H1 (cell line): ENCODE measurements at regions not wholly inside any gene's neighbourhood (a gene's known extent, or its start where the extent isn't known, plus 50 kb on each side); places are given as distances from the start of the nearest gene placed in this dataset.

Experiments used
- CTCF ChIA-PET: fragments of 300-600 bp; sonication (Branson Sonifier 250); formaldehyde crosslinking; loops from one replicate; lab custom pipeline; 2021; ENCODE audit not compliant: partially characterized antibody; lab: Charles Lee
- POLR2A ChIA-PET: fragments of 300-600 bp; sonication (Branson Sonifier 250); formaldehyde crosslinking; loops from one replicate; lab custom pipeline; 2021; ENCODE audit warnings: inconsistent platforms; ENCODE audit not compliant: partially characterized antibody; lab: Charles Lee
- DNase-seq, 2 experiments: peaks; one replicate each; pipeline versions ENCODE4 v3.0.0 to v3.0.0-alpha.2; 2010 to 2022; ENCODE audit warnings: low spot score in 2 of 2, low read depth in 1 of 2, mixed read lengths in 1 of 2
- FAIRE-seq: peaks from 2 replicates; lab custom pipeline; 2011; peaks lifted over from hg19 to GRCh38; lab: Jason Lieb, UNC
- H2AFZ ChIP-seq: 2 replicates; pipeline ENCODE4 v1.8.1; 2012; ENCODE audit warnings: low read length, inconsistent platforms
- H2AK5ac ChIP-seq: 2 replicates; pipeline ENCODE4 v1.6.1; 2013; ENCODE audit warnings: low read depth, low read length
- H2BK120ac ChIP-seq: replicated peaks from 2 replicates; pipeline ENCODE3; 2013; ENCODE audit warnings: low read depth, low read length, inconsistent platforms
- H2BK12ac ChIP-seq: 2 replicates; pipeline ENCODE4 v1.6.1; 2013; ENCODE audit warnings: low read depth, low read length
- H2BK15ac ChIP-seq: 2 replicates; pipeline ENCODE4 v1.6.1; 2013; ENCODE audit warnings: low read length
- H2BK20ac ChIP-seq: 2 replicates; pipeline ENCODE4 v1.6.1; 2013; ENCODE audit warnings: low read length
- H2BK5ac ChIP-seq: 2 replicates; pipeline ENCODE4 v1.6.1; 2013; ENCODE audit warnings: low read depth, low read length
- H3K14ac ChIP-seq: 2 replicates; pipeline ENCODE4 v1.6.1; 2013; ENCODE audit warnings: inconsistent platforms; ENCODE audit not compliant: insufficient read length
- H3K18ac ChIP-seq: 2 replicates; pipeline ENCODE4 v1.6.1; 2013; ENCODE audit warnings: low read length; ENCODE audit errors: extremely low read depth
- H3K23ac ChIP-seq: 2 replicates; pipeline ENCODE4 v1.6.1; 2013; ENCODE audit warnings: inconsistent platforms; ENCODE audit not compliant: insufficient read length
- H3K23me2 ChIP-seq: 2 replicates; pipeline ENCODE4 v1.6.1; 2013; ENCODE audit warnings: low read depth, low read length
- H3K27ac ChIP-seq: 2 replicates; pipeline ENCODE4 v1.6.1; 2011; ENCODE audit warnings: low read depth, low read length, inconsistent platforms
- H3K27me3 ChIP-seq, 4 experiments: replicated peaks in 1 of 4; 1 replicate in 1 of 4; 2 replicates in 3 of 4; pipeline versions ENCODE4 v1.6.1 to v1.8.1; 2011 to 2013; ENCODE audit warnings: low read length in 3 of 4, mild to moderate bottlenecking in 3 of 4, inconsistent platforms in 2 of 4, mixed read lengths in 2 of 4, moderate library complexity in 1 of 4; ENCODE audit not compliant: control insufficient read depth in 3 of 4, insufficient read depth in 3 of 4; ENCODE audit errors: extremely low read depth in 1 of 4
- H3K36me3 ChIP-seq, 4 experiments: 2 replicates each; pipeline versions ENCODE4 v1.6.1 to v1.8.1; 2011 to 2013; ENCODE audit warnings: mild to moderate bottlenecking in 4 of 4, low read length in 3 of 4, moderate library complexity in 2 of 4, control low read depth in 1 of 4, inconsistent platforms in 1 of 4; ENCODE audit not compliant: insufficient read depth in 4 of 4, control insufficient read depth in 2 of 4
- H3K4ac ChIP-seq: replicated peaks from 2 replicates; pipeline ENCODE3; 2013; ENCODE audit warnings: low read length, low read depth, mixed read lengths, inconsistent platforms; ENCODE audit not compliant: insufficient read length
- H3K4me1 ChIP-seq, 4 experiments: replicated peaks in 1 of 4; 1 replicate in 1 of 4; 2 replicates in 3 of 4; pipeline versions ENCODE4 v1.6.1 to v1.8.1; 2011 to 2013; ENCODE audit warnings: low read length in 3 of 4, inconsistent platforms in 2 of 4, mixed read lengths in 1 of 4; ENCODE audit not compliant: insufficient read depth in 4 of 4, control insufficient read depth in 3 of 4
- H3K4me2 ChIP-seq, 2 experiments: 2 replicates each; pipeline versions ENCODE4 v1.6.1 to v1.8.1; 2011 to 2013; ENCODE audit warnings: low read depth in 2 of 2, low read length in 2 of 2, control low read depth in 1 of 2, inconsistent platforms in 1 of 2, mild to moderate bottlenecking in 1 of 2; ENCODE audit not compliant: insufficient read depth in 1 of 2
- H3K4me3 ChIP-seq, 4 experiments: fragments of 200-600, 300-600 bp in 1 of 4; sonication (generic), shearing (Covaris generic), sonication (Bioruptor Twin) in 1 of 4; 2 replicates each; pipeline versions ENCODE4 v1.5.1 to v1.8.1; 2011 to 2016; ENCODE audit warnings: low read length in 4 of 4, low read depth in 3 of 4, control low read depth in 2 of 4, inconsistent platforms in 2 of 4, mild to moderate bottlenecking in 2 of 4, mixed read lengths in 1 of 4, moderate library complexity in 1 of 4; ENCODE audit not compliant: insufficient read depth in 2 of 4; ENCODE audit errors: extremely low read depth in 1 of 4
- H3K56ac ChIP-seq: replicated peaks from 2 replicates; pipeline ENCODE3; 2013; ENCODE audit warnings: low read depth, mild to moderate bottlenecking, mixed read lengths, low read length, inconsistent platforms; ENCODE audit not compliant: insufficient read length
- H3K79me1 ChIP-seq: 2 replicates; pipeline ENCODE4 v1.6.1; 2013; ENCODE audit warnings: low read depth, low read length, control low read depth
- H3K79me2 ChIP-seq, 2 experiments: 2 replicates each; pipeline versions ENCODE4 v1.6.1 to v1.8.1; 2012 to 2013; ENCODE audit warnings: low read length in 2 of 2, mild to moderate bottlenecking in 2 of 2, inconsistent platforms in 1 of 2; ENCODE audit not compliant: insufficient read depth in 2 of 2, control insufficient read depth in 1 of 2
- H3K9ac ChIP-seq, 4 experiments: replicated peaks in 1 of 4; 1 replicate in 1 of 4; 2 replicates in 3 of 4; pipeline versions ENCODE4 v1.6.1 to v1.8.1; 2011 to 2013; ENCODE audit warnings: low read depth in 3 of 4, low read length in 3 of 4, control low read depth in 2 of 4, mild to moderate bottlenecking in 2 of 4, moderate library complexity in 2 of 4, inconsistent platforms in 1 of 4; ENCODE audit errors: extremely low read depth in 1 of 4
- H3K9me3 ChIP-seq, 2 experiments: 2 replicates each; pipeline versions ENCODE4 v1.6.1 to v1.8.1; 2012 to 2013; ENCODE audit warnings: mild to moderate bottlenecking in 2 of 2, moderate library complexity in 2 of 2, control low read depth in 1 of 2, inconsistent platforms in 1 of 2, low read depth in 1 of 2, low read length in 1 of 2, mixed read lengths in 1 of 2; ENCODE audit not compliant: insufficient read depth in 2 of 2
- H4K20me1 ChIP-seq, 2 experiments: replicated peaks in 1 of 2; 2 replicates each; pipeline versions ENCODE3 to v1.8.1; 2011 to 2013; ENCODE audit warnings: inconsistent platforms in 2 of 2, low read length in 2 of 2, mild to moderate bottlenecking in 1 of 2; ENCODE audit not compliant: insufficient read depth in 2 of 2, control insufficient read depth in 1 of 2
- H4K5ac ChIP-seq: 2 replicates; pipeline ENCODE4 v1.6.1; 2013; ENCODE audit warnings: low read length, low read depth, mixed read lengths, inconsistent platforms; ENCODE audit not compliant: insufficient read length
- H4K8ac ChIP-seq: 2 replicates; pipeline ENCODE4 v1.8.0; 2013; ENCODE audit warnings: mild to moderate bottlenecking, moderate library complexity, low read length, inconsistent platforms; ENCODE audit not compliant: insufficient read depth; ENCODE audit errors: extremely low read depth
- H4K91ac ChIP-seq: replicated peaks from 2 replicates; pipeline ENCODE3; 2013; ENCODE audit warnings: low read length, mixed read lengths, inconsistent platforms; ENCODE audit not compliant: insufficient read length
- CBX8 ChIP-seq: fragments of 300-800, 300-1000 bp; sonication (generic); IDR thresholded peaks from 2 replicates; pipeline ENCODE4 v1.7.1; 2016; ENCODE audit warnings: low read depth, low read length, borderline replicate concordance
- CREB1 ChIP-seq: IDR thresholded peaks from 2 replicates; pipeline ENCODE4 v1.6.1; 2012; ENCODE audit warnings: inconsistent platforms
- CTCF ChIP-seq, 3 experiments: IDR thresholded peaks; 1 replicate in 2 of 3; 2 replicates in 1 of 3; pipeline versions ENCODE4 v1.5.1 to v1.6.1; 2011; ENCODE audit warnings: low read length in 3 of 3, mild to moderate bottlenecking in 3 of 3, inconsistent platforms in 2 of 3, low read depth in 1 of 3, moderate library complexity in 1 of 3; ENCODE audit not compliant: insufficient read depth in 1 of 3; ENCODE audit errors: control extremely low read depth in 1 of 3
- EZH2 ChIP-seq: fragments of 200-600 bp; sonication (generic); IDR thresholded peaks from 2 replicates; pipeline ENCODE4 v1.7.1; 2012; ENCODE audit warnings: low read depth, mild to moderate bottlenecking, moderate library complexity, low read length, inconsistent platforms; ENCODE audit not compliant: severe bottlenecking
- RBBP5 ChIP-seq: IDR thresholded peaks from 2 replicates; pipeline ENCODE4 v1.7.1; 2012; ENCODE audit warnings: low read depth, mild to moderate bottlenecking, inconsistent platforms, low read length, moderate library complexity, borderline replicate concordance
- RFX5 ChIP-seq: IDR thresholded peaks from 2 replicates; pipeline ENCODE4 v1.6.1; 2011; ENCODE audit warnings: low read depth, low read length, improper control_type of control experiment, borderline replicate concordance
- RXRA ChIP-seq: IDR thresholded peaks from 2 replicates; pipeline ENCODE4 v1.6.1; 2011; ENCODE audit warnings: low read depth, mild to moderate bottlenecking, low read length, moderate library complexity; ENCODE audit not compliant: insufficient read depth
- SIX5 ChIP-seq: IDR thresholded peaks from 2 replicates; pipeline ENCODE4 v1.6.1; 2011; ENCODE audit warnings: mild to moderate bottlenecking, low read depth, low read length
- SP1 ChIP-seq: IDR thresholded peaks from 2 replicates; pipeline ENCODE4 v1.6.1; 2011; ENCODE audit warnings: low read depth, low read length
- SP2 ChIP-seq: IDR thresholded peaks from 2 replicates; pipeline ENCODE4 v1.6.1; 2012; ENCODE audit warnings: mild to moderate bottlenecking, low read length, inconsistent platforms
- SRF ChIP-seq: IDR thresholded peaks from 2 replicates; pipeline ENCODE4 v1.6.1; 2011; ENCODE audit warnings: mild to moderate bottlenecking, low read depth, low read length, moderate library complexity
- ZNF274 ChIP-seq: IDR thresholded peaks from 2 replicates; pipeline ENCODE4 v1.7.0; 2012; ENCODE audit warnings: low read length, borderline replicate concordance; ENCODE audit errors: extremely low read depth
- WGBS, 2 experiments: shearing (Covaris generic) in 1 of 2; methylation state at CpG; one replicate each; pipeline versions ENCODE4 v1.1.6 to v1.1.7; 2013 to 2015; ENCODE audit warnings: low lambda C conversion rate in 2 of 2, mixed read lengths in 2 of 2, inconsistent platforms in 1 of 2, low coverage in 1 of 2, missing lambda C conversion rate in 1 of 2; ENCODE audit not compliant: insufficient replicate concordance in 2 of 2, insufficient coverage in 1 of 2, insufficient read length in 1 of 2; ENCODE audit errors: extremely low coverage in 1 of 2, missing lambda C conversion rate in 1 of 2; 5-methylcytosine and 5-hydroxymethylcytosine counted together

- Histone ChIP-seq H4K20me1 (no peaks in the 10 kb centered on the region), H2BK15ac (no peak overlapping the region), H2AK5ac (no peak overlapping the region), H3K18ac (no peak overlapping the region), H3K23ac (no peak overlapping the region), H3K27ac (no peak overlapping the region), H4K5ac (no peak overlapping the region), H3K56ac (no peak overlapping the region), H3K9me3 (no peaks in the 10 kb centered on the region), H3K79me2 (no peaks in the 10 kb centered on the region), H3K36me3 (no peaks in the 10 kb centered on the region), H3K79me1 (no peaks in the 10 kb centered on the region), H3K4ac (no peak overlapping the region), H3K23me2 (peaks cover 2% of the 10 kb centered on the region; the same call in 1 of the 2 replicates), H3K27me3 (no peaks in the 10 kb centered on the region), H3K14ac (no peak overlapping the region), H2BK5ac (no peak overlapping the region), H2BK20ac (no peak overlapping the region), H4K8ac (no peak overlapping the region), H2AFZ (no peak overlapping the region), H3K4me3 (no peak overlapping the region), H3K4me2 (no peak overlapping the region), H3K9ac (no peak overlapping the region), H4K91ac (no peak overlapping the region), H2BK12ac (no peak overlapping the region), H2BK120ac (no peak overlapping the region), H3K4me1 (no peaks in the 10 kb centered on the region)
- CTCF ChIA-PET, result no interaction called here
- DNase-seq, result no peak
- WGBS, 2 experiments, result 87% methylated on average over 12 of the region's 12 CpGs; no CpG with 5 or more reads in 1 of the 2 experiments
- POLR2A ChIA-PET, result no interaction called here
- no peak for FAIRE-seq
- TF ChIP-seq CTCF (IDR thresholded peaks at IDR 0.05; ENCODE audit: control extremely low read depth in 1 of 3, insufficient read depth in 1 of 3, low read depth in 1 of 3, low read length in 3 of 3) (no peak), RFX5 (no peak), RXRA (no peak), RBBP5 (no peak), SP2 (no peak), CREB1 (no peak), EZH2 (no peak), ZNF274 (no peak), SRF (no peak), SP1 (no peak), CBX8 (no peak), SIX5 (no peak)
Observed at GRCh38 chr2:4903656-4904348, 788.4 kb upstream of the SOX11 start.
